ENCODE measurements at regions not wholly inside any gene's neighbourhood (a gene's known extent, or its start where the extent isn't known, plus 50 kb on each side); places are given as distances from the start of the nearest gene placed in this dataset.

- intact Hi-C loops (cut with micrococcal nuclease) = no loop called here
- POLR2A ChIA-PET = interaction anchor here (0.6 kb wide), 1 partner anchor 179 kb away, joined by 3 read pairs; no protein-coding TSS in a partner anchor
- TF ChIP-seq CTCF (IDR thresholded peaks at IDR 0.05) (no peak), EZH2 (IDR thresholded peaks at IDR 0.05; ENCODE audit: borderline replicate concordance, insufficient read depth, low read depth, low read length, poor library complexity, severe bottlenecking) (no peak)
- Histone ChIP-seq H3K9ac (ENCODE audit: low read length) (no peak overlapping the region), H3K36me3 (replicated peaks in 1 of 2; ENCODE audit: control extremely low read depth in 1 of 2, control insufficient read depth in 1 of 2, extremely low read depth in 1 of 2, insufficient read depth in 2 of 2, low read length in 1 of 2) (no peaks in the 10 kb centered on the region), H3K9me3 (ENCODE audit: control extremely low read depth in 1 of 3, control insufficient read depth in 2 of 3, insufficient read depth in 1 of 3, low read length in 2 of 3) (no peaks in the 10 kb centered on the region), H3K27me3 (replicated peaks in 1 of 4; ENCODE audit: control extremely low read depth in 1 of 4, control insufficient read depth in 3 of 4, insufficient read depth in 4 of 4, low read length in 3 of 4) (no peaks in the 10 kb centered on the region), H3K4me3 (ENCODE audit: control extremely low read depth in 1 of 5, extremely low read depth in 1 of 5, insufficient read depth in 1 of 5, low read depth in 2 of 5, low read length in 4 of 5) (no peak overlapping the region), H3K27ac (ENCODE audit: low read length in 2 of 2) (no peak overlapping the region), H2AFZ (ENCODE audit: insufficient read depth, low read depth, low read length, poor library complexity, severe bottlenecking) (no peak overlapping the region), H3K4me1 (ENCODE audit: control insufficient read depth in 2 of 2, insufficient read depth in 2 of 2, low read length in 2 of 2) (peaks cover 4 to 6% of the 10 kb centered on the region in 2 donors), H3K4me2 (replicated peaks; ENCODE audit: low read depth, low read length, poor library complexity, severe bottlenecking) (no peak overlapping the region), H4K20me1 (ENCODE audit: control insufficient read depth, insufficient read depth, low read length, poor library complexity, severe bottlenecking) (no peaks in the 10 kb centered on the region), H3K79me2 (ENCODE audit: control insufficient read depth, insufficient read depth, low read length) (no peaks in the 10 kb centered on the region)
- H3K27me3 Mint-ChIP-seq = no peaks in the 10 kb centered on the region
- ATAC-seq (ENCODE audit: low read depth) (no peak), DNase-seq (no peak)
- CTCF ChIA-PET = no interaction called here
- no peak overlapping the region for H3K4me3 Mint-ChIP-seq
- H3K27ac Mint-ChIP-seq = no peak overlapping the region
- WGBS (ENCODE audit: insufficient coverage) = 67% methylated on average over 1 of the region's 2 CpGs
- no peaks in the 10 kb centered on the region for H3K9me3 Mint-ChIP-seq (ENCODE audit: insufficient read depth)
- peaks cover 30% of the 10 kb centered on the region for H3K4me1 Mint-ChIP-seq
These were observed 428.7 kb upstream of the TRIB2 start for GRCh38 chr2:12288048-12288447.

- intact Hi-C loops (cut with micrococcal nuclease) = no loop called here
- 50% methylated on average over 2 of the region's 3 CpGs for WGBS (ENCODE audit: insufficient coverage)
These were observed 427.5 kb upstream of the TRIB2 start for GRCh38 chr2:12289120-12289802.

More at GRCh38 chr2:12289120-12289802, 427.5 kb upstream of the TRIB2 start:
- Histone ChIP-seq H3K9ac (ENCODE audit: low read length) (no peak overlapping the region), H3K79me2 (ENCODE audit: control insufficient read depth, insufficient read depth, low read length) (no peaks in the 10 kb centered on the region), H3K4me1 (ENCODE audit: control insufficient read depth in 2 of 2, insufficient read depth in 2 of 2, low read length in 2 of 2) (peaks cover 0 to 6% of the 10 kb centered on the region in 2 donors), H4K20me1 (ENCODE audit: control insufficient read depth, insufficient read depth, low read length, poor library complexity, severe bottlenecking) (no peaks in the 10 kb centered on the region), H3K27me3 (replicated peaks in 1 of 4; ENCODE audit: control extremely low read depth in 1 of 4, control insufficient read depth in 3 of 4, insufficient read depth in 4 of 4, low read length in 3 of 4) (no peaks in the 10 kb centered on the region), H3K4me3 (ENCODE audit: control extremely low read depth in 1 of 5, extremely low read depth in 1 of 5, insufficient read depth in 1 of 5, low read depth in 2 of 5, low read length in 4 of 5) (no peak overlapping the region), H2AFZ (ENCODE audit: insufficient read depth, low read depth, low read length, poor library complexity, severe bottlenecking) (peak overlapping the region; percentile 39), H3K36me3 (replicated peaks in 1 of 2; ENCODE audit: control extremely low read depth in 1 of 2, control insufficient read depth in 1 of 2, extremely low read depth in 1 of 2, insufficient read depth in 2 of 2, low read length in 1 of 2) (no peaks in the 10 kb centered on the region), H3K9me3 (ENCODE audit: control extremely low read depth in 1 of 3, control insufficient read depth in 2 of 3, insufficient read depth in 1 of 3, low read length in 2 of 3) (no peaks in the 10 kb centered on the region), H3K4me2 (replicated peaks; ENCODE audit: low read depth, low read length, poor library complexity, severe bottlenecking) (no peak overlapping the region), H3K27ac (ENCODE audit: low read length in 2 of 2) (no peak overlapping the region)
- ATAC-seq (ENCODE audit: low read depth) (no peak), DNase-seq (no peak)
- Mint-ChIP-seq H3K9me3 (ENCODE audit: insufficient read depth) (no peaks in the 10 kb centered on the region), H3K27ac (peak overlapping the region; percentile 22), H3K4me3 (no peak overlapping the region), H3K4me1 (peaks cover 27% of the 10 kb centered on the region), H3K27me3 (no peaks in the 10 kb centered on the region)
- ChIA-PET CTCF (no interaction called here), POLR2A (no interaction called here)
- TF ChIP-seq EZH2 (IDR thresholded peaks at IDR 0.05; ENCODE audit: borderline replicate concordance, insufficient read depth, low read depth, low read length, poor library complexity, severe bottlenecking) (no peak), CTCF (IDR thresholded peaks at IDR 0.05) (no peak)

Data from B cell (primary cell).